ENCODE measurements at regions not wholly inside any gene's neighbourhood (a gene's known extent, or its start where the extent isn't known, plus 50 kb on each side); places are given as distances from the start of the nearest gene placed in this dataset.

DNA sequence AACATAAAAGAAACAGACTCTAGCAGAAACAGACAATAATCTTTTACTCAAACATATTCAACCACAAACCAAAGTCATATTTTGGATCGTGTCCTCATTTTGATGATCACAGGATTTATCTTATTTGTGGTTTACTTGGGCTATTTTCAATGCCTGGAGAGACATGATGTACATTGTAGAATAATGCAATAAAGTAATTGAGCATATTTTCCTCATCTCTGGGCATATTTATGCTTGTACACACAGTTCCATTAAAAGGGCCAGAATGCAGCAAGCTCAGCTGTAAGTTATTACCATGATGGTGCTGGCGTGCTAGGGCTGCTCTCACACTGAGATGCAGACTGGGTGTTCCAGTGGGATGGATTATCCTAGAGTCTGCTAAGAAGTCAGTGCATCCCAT lies 456.7 kb downstream of the TLE4 start:
- no peak overlapping the region for H2BK5ac ChIP-seq (ENCODE audit: low read depth, low read length)
- no peak overlapping the region for H2BK12ac ChIP-seq (ENCODE audit: low read depth, low read length)
- no peak overlapping the region for H4K5ac ChIP-seq (ENCODE audit: insufficient read length, low read depth, low read length)
- no peak overlapping the region for H3K14ac ChIP-seq (ENCODE audit: insufficient read length)
- no peak overlapping the region for H2BK120ac ChIP-seq (replicated peaks; ENCODE audit: low read depth, low read length)
- H3K36me3 ChIP-seq (ENCODE audit: control insufficient read depth in 2 of 4, insufficient read depth in 4 of 4, low read length in 3 of 4) = no peaks in the 10 kb centered on the region
- H3K79me1 ChIP-seq (ENCODE audit: low read depth, low read length) = no peaks in the 10 kb centered on the region
- ChIA-PET CTCF (ENCODE audit: partially characterized antibody) (no interaction called here), POLR2A (ENCODE audit: partially characterized antibody) (no interaction called here)
- WGBS, 2 experiments (ENCODE audit: extremely low coverage in 1 of 2, insufficient coverage in 1 of 2, insufficient read length in 1 of 2, insufficient replicate concordance in 2 of 2, low coverage in 1 of 2, low lambda C conversion rate in 2 of 2, missing lambda C conversion rate in 1 of 2) = 85% methylated on average over 2 of the region's 2 CpGs; no CpG with 5 or more reads in 1 of the 2 experiments
- no peaks in the 10 kb centered on the region for H4K20me1 ChIP-seq (replicated peaks in 1 of 2; ENCODE audit: control insufficient read depth in 1 of 2, insufficient read depth in 2 of 2, low read length in 2 of 2)
- H3K79me2 ChIP-seq (ENCODE audit: control insufficient read depth in 1 of 2, insufficient read depth in 2 of 2, low read length in 2 of 2) = no peaks in the 10 kb centered on the region
- no peak overlapping the region for H3K4me2 ChIP-seq (ENCODE audit: insufficient read depth in 1 of 2, low read depth in 2 of 2, low read length in 2 of 2)
- H2BK15ac ChIP-seq (ENCODE audit: low read length) = no peak overlapping the region
- DNase-seq (ENCODE audit: low read depth in 1 of 2, low spot score in 2 of 2) (no peak), FAIRE-seq (no peak)
- peaks cover 0 to 2% of the 10 kb centered on the region in 2 experiments; a peak in 2 of 4 replicates for H3K9me3 ChIP-seq (ENCODE audit: insufficient read depth in 2 of 2, low read depth in 1 of 2, low read length in 1 of 2)
- no peaks in the 10 kb centered on the region for H3K4me1 ChIP-seq (replicated peaks in 1 of 4; ENCODE audit: control insufficient read depth in 3 of 4, insufficient read depth in 4 of 4, low read length in 3 of 4)
- no peak overlapping the region for H3K27ac ChIP-seq (ENCODE audit: low read depth, low read length)
- H3K23me2 ChIP-seq (ENCODE audit: low read depth, low read length) = no peaks in the 10 kb centered on the region; the same call in 1 of the 2 replicates
- no peak overlapping the region for H3K4ac ChIP-seq (replicated peaks; ENCODE audit: insufficient read length, low read depth, low read length)
- no peak overlapping the region for H3K9ac ChIP-seq (replicated peaks in 1 of 4; ENCODE audit: extremely low read depth in 1 of 4, low read depth in 3 of 4, low read length in 3 of 4)
- no peak overlapping the region for H4K91ac ChIP-seq (replicated peaks; ENCODE audit: insufficient read length, low read length)
- no peak overlapping the region for H3K4me3 ChIP-seq (ENCODE audit: extremely low read depth in 1 of 4, insufficient read depth in 2 of 4, low read depth in 3 of 4, low read length in 4 of 4)
- H2AFZ ChIP-seq (ENCODE audit: low read length) = no peak overlapping the region
- TF ChIP-seq, protein P1, sequence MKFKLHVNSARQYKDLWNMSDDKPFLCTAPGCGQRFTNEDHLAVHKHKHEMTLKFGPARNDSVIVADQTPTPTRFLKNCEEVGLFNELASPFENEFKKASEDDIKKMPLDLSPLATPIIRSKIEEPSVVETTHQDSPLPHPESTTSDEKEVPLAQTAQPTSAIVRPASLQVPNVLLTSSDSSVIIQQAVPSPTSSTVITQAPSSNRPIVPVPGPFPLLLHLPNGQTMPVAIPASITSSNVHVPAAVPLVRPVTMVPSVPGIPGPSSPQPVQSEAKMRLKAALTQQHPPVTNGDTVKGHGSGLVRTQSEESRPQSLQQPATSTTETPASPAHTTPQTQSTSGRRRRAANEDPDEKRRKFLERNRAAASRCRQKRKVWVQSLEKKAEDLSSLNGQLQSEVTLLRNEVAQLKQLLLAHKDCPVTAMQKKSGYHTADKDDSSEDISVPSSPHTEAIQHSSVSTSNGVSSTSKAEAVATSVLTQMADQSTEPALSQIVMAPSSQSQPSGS (IDR thresholded peaks at IDR 0.05; ENCODE audit: low read length) = no peak
- TF ChIP-seq RFX5 (IDR thresholded peaks at IDR 0.05; ENCODE audit: borderline replicate concordance, low read depth, low read length) (no peak), CTBP2 (IDR thresholded peaks at IDR 0.05; ENCODE audit: borderline replicate concordance, insufficient read depth, insufficient read length, low read length) (no peak), EGR1 (IDR thresholded peaks at IDR 0.05; ENCODE audit: borderline replicate concordance, low read depth, low read length) (no peak), JUN (IDR thresholded peaks at IDR 0.05; ENCODE audit: low read depth, low read length) (no peak), ZNF274 (IDR thresholded peaks at IDR 0.05; ENCODE audit: borderline replicate concordance, extremely low read depth, low read length) (no peak), TEAD4 (IDR thresholded peaks at IDR 0.05; ENCODE audit: low read depth, low read length) (no peak), CHD1 (IDR thresholded peaks at IDR 0.05; ENCODE audit: low read depth, low read length) (no peak)
- TF ChIP-seq, protein P2, sequence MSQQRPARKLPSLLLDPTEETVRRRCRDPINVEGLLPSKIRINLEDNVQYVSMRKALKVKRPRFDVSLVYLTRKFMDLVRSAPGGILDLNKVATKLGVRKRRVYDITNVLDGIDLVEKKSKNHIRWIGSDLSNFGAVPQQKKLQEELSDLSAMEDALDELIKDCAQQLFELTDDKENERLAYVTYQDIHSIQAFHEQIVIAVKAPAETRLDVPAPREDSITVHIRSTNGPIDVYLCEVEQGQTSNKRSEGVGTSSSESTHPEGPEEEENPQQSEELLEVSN (IDR thresholded peaks at IDR 0.05) = no peak
- H3K23ac ChIP-seq (ENCODE audit: insufficient read length) = no peak overlapping the region
- no peak overlapping the region for H4K8ac ChIP-seq (ENCODE audit: extremely low read depth, insufficient read depth, low read length)
- no peak overlapping the region for H2BK20ac ChIP-seq (ENCODE audit: low read length)
- H2AK5ac ChIP-seq (ENCODE audit: low read depth, low read length) = no peak overlapping the region
- no peak overlapping the region for H3K56ac ChIP-seq (replicated peaks; ENCODE audit: insufficient read length, low read depth, low read length)
- H3K18ac ChIP-seq (ENCODE audit: extremely low read depth, low read length) = no peak overlapping the region
- H3K27me3 ChIP-seq (replicated peaks in 1 of 4; ENCODE audit: control insufficient read depth in 3 of 4, extremely low read depth in 1 of 4, insufficient read depth in 3 of 4, low read length in 3 of 4) = no peaks in the 10 kb centered on the region
